ENCODE measurements at regions not wholly inside any gene's neighbourhood (a gene's known extent, or its start where the extent isn't known, plus 50 kb on each side); places are given as distances from the start of the nearest gene placed in this dataset.

DNA sequence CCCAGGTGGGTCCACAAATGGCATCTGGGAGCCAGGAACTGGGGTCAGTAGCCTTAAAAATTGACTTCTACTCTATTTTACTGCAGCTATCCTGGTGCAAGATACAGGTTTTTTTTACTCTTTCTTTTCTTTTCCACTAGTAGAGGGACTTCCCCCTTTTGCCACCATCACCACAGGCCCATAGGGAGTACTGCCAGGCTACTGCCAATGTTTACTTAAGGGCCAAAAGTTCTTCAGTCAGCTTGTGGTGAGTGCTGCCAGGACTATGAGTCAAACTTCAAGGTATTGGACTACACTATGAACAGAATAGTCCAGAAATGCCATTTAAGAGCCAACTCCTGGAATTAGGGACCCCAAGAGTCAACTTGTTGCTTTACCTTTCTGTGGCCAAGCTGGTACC, 94.7 kb downstream of the EDA2R start:
- H3K79me2 ChIP-seq (ENCODE audit: insufficient read depth), result no peaks in the 10 kb centered on the region
- H3F3A ChIP-seq (replicated peaks; ENCODE audit: insufficient read depth), result no peaks in the 10 kb centered on the region
- no peak for TF ChIP-seq TEAD4 (IDR thresholded peaks at IDR 0.05; ENCODE audit: borderline replicate concordance, insufficient read depth)
- TF ChIP-seq PBX3 (IDR thresholded peaks at IDR 0.05), result no peak
- no peak for TF ChIP-seq RFX5 (IDR thresholded peaks at IDR 0.05; ENCODE audit: low read length)
- no peak for TF ChIP-seq FOXJ3 (CRISPR knock-in tag; IDR thresholded peaks at IDR 0.05)
- TF ChIP-seq EP300 (IDR thresholded peaks at IDR 0.05; ENCODE audit: borderline replicate concordance in 1 of 2, low read depth in 1 of 2, low read length in 1 of 2), result no peak
- no peak for TF ChIP-seq GABPA (IDR thresholded peaks at IDR 0.05; ENCODE audit: low read depth)
- no peaks in the 10 kb centered on the region for H3K9me3 ChIP-seq
- H2AFZ ChIP-seq (ENCODE audit: low read depth), result no peak overlapping the region
- H3K9ac ChIP-seq, result no peak overlapping the region
- no peaks in the 10 kb centered on the region for H4K20me1 ChIP-seq (ENCODE audit: insufficient read depth)
- no peak for DNase-seq
- H3K4me1 ChIP-seq (ENCODE audit: control insufficient read depth in 1 of 2, insufficient read depth in 2 of 2, low read depth in 1 of 2, low read length in 1 of 2), result no peaks in the 10 kb centered on the region
- no peaks in the 10 kb centered on the region for H3K27me3 ChIP-seq (ENCODE audit: insufficient read depth)
- H3K4me2 ChIP-seq, result no peak overlapping the region
- CTCF ChIA-PET, result no interaction called here
- POLR2A ChIA-PET, result no interaction called here
- no peak overlapping the region for H3K27ac ChIP-seq (ENCODE audit: low read depth in 2 of 2, low read length in 1 of 2)
- H3K36me3 ChIP-seq (replicated peaks in 1 of 2; ENCODE audit: control insufficient read depth in 1 of 2, insufficient read depth in 2 of 2, low read length in 1 of 2), result no peaks in the 10 kb centered on the region
- H3K9me2 ChIP-seq, result no peaks in the 10 kb centered on the region
- H3K4me3 ChIP-seq (ENCODE audit: low read depth in 2 of 2, low read length in 1 of 2), result no peak overlapping the region

DNA sequence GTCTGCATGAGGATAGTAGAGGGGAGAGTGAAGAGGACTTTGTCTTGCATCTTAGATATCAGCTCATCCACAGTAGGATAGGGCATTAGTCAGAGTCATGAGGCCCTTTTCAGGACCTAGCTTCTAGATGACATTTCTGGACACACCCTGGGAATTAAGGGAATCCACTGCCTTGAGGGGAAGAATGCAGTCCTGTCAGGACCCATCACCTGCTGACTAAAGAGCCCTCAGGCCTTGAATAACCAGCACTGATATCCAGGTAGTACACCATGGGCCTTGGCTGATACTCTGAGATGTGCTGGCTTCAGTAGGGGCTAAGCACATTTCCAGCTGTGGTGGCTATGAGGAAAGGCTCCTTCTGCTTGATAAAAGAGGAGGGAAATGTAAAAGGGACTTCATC, 134.4 kb downstream of the EDA2R start:
- no peaks in the 10 kb centered on the region for H4K20me1 ChIP-seq (ENCODE audit: insufficient read depth)
- H3K4me1 ChIP-seq (ENCODE audit: control insufficient read depth in 1 of 2, insufficient read depth in 2 of 2, low read depth in 1 of 2, low read length in 1 of 2), result no peaks in the 10 kb centered on the region
- H3K79me2 ChIP-seq (ENCODE audit: insufficient read depth), result no peaks in the 10 kb centered on the region
- no peak overlapping the region for H3K9ac ChIP-seq
- H3K4me2 ChIP-seq, result no peak overlapping the region
- CTCF ChIA-PET, result interaction anchor here (0.7 kb wide), 1 partner anchor 25 kb away, joined by 3 read pairs; no protein-coding TSS in a partner anchor
- no peak overlapping the region for H3K27ac ChIP-seq (ENCODE audit: low read depth in 2 of 2, low read length in 1 of 2)
- no peaks in the 10 kb centered on the region for H3K27me3 ChIP-seq (ENCODE audit: insufficient read depth)
- POLR2A ChIA-PET, result no interaction called here
- H2AFZ ChIP-seq (ENCODE audit: low read depth), result no peak overlapping the region
- no peak overlapping the region for H3K4me3 ChIP-seq (ENCODE audit: low read depth in 2 of 2, low read length in 1 of 2)
- H3K9me2 ChIP-seq, result no peaks in the 10 kb centered on the region
- no peak for TF ChIP-seq TEAD4 (IDR thresholded peaks at IDR 0.05; ENCODE audit: borderline replicate concordance, insufficient read depth)
- TF ChIP-seq MEF2A (IDR thresholded peaks at IDR 0.05; ENCODE audit: borderline replicate concordance, low read depth), result no peak
- no peak for TF ChIP-seq POLR2AphosphoS5 (IDR thresholded peaks at IDR 0.05; ENCODE audit: low read depth, low read length)
- TF ChIP-seq NFIC (IDR thresholded peaks at IDR 0.05; ENCODE audit: borderline replicate concordance), result no peak
- TF ChIP-seq FOSL2 (IDR thresholded peaks at IDR 0.05; ENCODE audit: borderline replicate concordance, low read depth), result no peak
- no peak for TF ChIP-seq RAD21 (IDR thresholded peaks at IDR 0.05; ENCODE audit: low read length)
- TF ChIP-seq EZH2phosphoT487 (IDR thresholded peaks at IDR 0.05; ENCODE audit: borderline replicate concordance, low read depth), result no peak
- no peak for TF ChIP-seq USF1 (IDR thresholded peaks at IDR 0.05; ENCODE audit: borderline replicate concordance, low read depth)
- no peak for TF ChIP-seq RFX5 (IDR thresholded peaks at IDR 0.05; ENCODE audit: low read length)
- H3K36me3 ChIP-seq (replicated peaks in 1 of 2; ENCODE audit: control insufficient read depth in 1 of 2, insufficient read depth in 2 of 2, low read length in 1 of 2), result no peaks in the 10 kb centered on the region
- no peak for DNase-seq
- H3K9me3 ChIP-seq, result no peaks in the 10 kb centered on the region
- H3F3A ChIP-seq (replicated peaks; ENCODE audit: insufficient read depth), result no peaks in the 10 kb centered on the region

Data from SK-N-SH (cell line).